Fibroblast of the conjunctiva (primary cell): ENCODE measurements at regions not wholly inside any gene's neighbourhood (a gene's known extent, or its start where the extent isn't known, plus 50 kb on each side); places are given as distances from the start of the nearest gene placed in this dataset.

Experiments
- DNase-seq: peaks from one replicate; pipeline ENCODE4 v3.0.0-alpha.2; 2010; ENCODE audit warnings: low read depth

GRCh38 chr7:41524876-41525275, 178.0 kb downstream of the INHBA start:
- DNase-seq = no peak

- no peak for DNase-seq
These were observed 182.4 kb downstream of the INHBA start for GRCh38 chr7:41520445-41520844.

GRCh38 chr7:41517771-41518170, 185.1 kb downstream of the INHBA start:
- no peak for DNase-seq

GRCh38 chr7:41508755-41509154, 194.1 kb downstream of the INHBA start:
- no peak for DNase-seq

- no peak for DNase-seq
These were observed 195.1 kb downstream of the INHBA start for GRCh38 chr7:41507686-41508268.

DNA sequence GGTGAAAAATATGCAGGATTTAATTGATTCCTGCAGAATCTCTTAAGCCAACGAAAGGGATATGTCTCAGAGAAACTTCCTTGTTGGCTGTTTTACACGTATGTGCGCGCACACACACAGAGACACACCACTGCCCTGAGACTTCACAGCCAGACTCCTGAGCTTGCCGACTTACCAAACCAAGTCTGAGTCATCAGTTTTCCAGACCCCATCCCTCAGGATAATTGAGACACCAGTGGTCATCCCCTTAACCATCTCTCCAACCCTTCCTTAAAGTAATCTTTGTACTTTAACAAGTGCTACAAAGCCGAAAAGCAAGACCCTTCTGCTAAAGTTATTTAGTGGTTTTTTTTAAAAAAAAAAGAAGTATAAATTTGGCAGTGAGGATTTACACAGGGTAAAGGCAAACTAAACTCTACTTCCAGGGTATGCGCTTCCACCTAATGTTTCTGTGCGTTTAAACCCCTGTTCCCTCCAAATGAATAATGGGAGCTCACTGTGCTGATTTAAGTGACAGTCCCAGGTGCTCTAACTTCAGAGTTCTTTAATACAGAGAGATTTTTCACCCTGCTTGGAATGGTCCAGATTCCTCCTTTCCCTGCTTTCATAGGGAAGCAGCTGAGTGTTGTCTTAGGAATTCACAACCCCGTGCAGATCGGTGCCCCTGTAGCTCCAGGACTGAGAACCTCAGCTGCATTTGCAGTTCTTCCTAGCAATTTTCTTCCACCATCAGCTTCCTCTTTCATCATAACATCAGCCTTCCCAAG, 198.5 kb downstream of the INHBA start:
- no peak for DNase-seq

GRCh38 chr7:41503438-41503837, 199.5 kb downstream of the INHBA start:
- no peak for DNase-seq

GRCh38 chr7:41501466-41501865, 201.4 kb downstream of the INHBA start:
- DNase-seq = no peak

- DNase-seq = no peak
These were observed 201.9 kb downstream of the INHBA start for GRCh38 chr7:41501006-41501405.

DNA sequence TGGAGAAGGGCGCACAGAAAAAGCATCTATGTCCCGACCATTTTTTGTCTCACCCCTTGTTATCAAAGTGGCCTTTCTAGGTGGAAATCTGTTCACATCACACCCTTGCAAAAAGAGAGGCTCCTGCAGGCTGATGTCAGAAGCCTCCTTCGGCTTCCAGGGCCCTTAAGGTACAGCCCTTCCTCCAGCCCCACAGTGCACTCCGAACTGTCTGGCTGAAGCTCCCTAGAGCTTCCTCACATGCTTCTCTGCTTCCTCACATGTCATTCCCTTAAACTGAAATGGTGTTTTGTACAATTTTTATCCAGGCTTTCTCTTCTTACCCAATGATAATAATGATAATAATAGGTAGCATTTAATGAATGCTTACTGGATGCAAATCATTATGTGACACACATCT, 210.3 kb downstream of the INHBA start:
- DNase-seq = no peak

DNA sequence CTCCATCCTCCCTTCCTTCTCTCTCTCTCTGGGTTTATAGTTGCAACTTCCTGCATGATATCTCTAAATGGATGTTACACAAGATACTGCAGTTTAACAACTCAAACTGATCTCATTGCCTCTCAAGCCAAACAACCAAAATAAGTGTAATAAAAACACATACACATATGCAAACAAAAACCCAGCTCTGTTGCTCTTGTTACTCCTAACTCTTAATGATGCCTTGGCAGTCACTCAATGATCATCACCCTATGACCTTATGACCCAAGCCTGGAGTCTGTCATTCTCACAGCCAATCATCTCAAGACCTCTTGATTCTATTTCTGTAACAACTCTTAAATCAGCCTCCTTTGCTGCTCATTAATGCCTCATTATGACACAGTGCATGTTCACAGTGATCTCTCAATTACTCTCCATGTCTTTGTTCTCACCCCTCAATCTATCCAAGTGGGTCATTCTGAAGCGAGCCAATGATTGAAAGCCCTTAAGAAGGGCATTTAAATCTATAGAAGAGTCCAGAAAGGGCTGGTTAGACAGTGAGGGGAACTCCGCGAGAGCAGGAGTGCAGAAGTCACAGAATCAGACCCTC, 210.9 kb downstream of the INHBA start:
- no peak for DNase-seq

DNA sequence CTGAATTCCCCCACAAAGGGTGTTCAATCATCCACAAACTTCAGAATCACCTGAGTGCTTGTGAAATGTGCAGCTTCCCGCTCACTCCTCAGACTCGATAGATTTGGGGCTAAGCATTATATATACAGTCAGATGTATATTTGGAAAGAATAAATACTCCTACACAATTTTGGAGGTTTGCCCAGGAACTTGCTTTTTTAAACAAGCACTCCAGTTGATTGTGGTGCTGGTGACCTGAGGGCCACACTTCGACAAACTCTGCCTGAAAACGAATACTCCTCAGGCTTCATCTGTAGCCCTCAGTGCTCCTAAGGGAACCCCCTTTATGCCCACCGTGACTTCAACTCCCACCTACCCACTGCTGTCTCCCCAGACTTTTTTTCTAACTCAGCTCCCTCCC, 211.6 kb downstream of the INHBA start:
- no peak for DNase-seq

- DNase-seq = no peak
These were observed 213.0 kb downstream of the INHBA start for GRCh38 chr7:41489885-41490284.

DNA sequence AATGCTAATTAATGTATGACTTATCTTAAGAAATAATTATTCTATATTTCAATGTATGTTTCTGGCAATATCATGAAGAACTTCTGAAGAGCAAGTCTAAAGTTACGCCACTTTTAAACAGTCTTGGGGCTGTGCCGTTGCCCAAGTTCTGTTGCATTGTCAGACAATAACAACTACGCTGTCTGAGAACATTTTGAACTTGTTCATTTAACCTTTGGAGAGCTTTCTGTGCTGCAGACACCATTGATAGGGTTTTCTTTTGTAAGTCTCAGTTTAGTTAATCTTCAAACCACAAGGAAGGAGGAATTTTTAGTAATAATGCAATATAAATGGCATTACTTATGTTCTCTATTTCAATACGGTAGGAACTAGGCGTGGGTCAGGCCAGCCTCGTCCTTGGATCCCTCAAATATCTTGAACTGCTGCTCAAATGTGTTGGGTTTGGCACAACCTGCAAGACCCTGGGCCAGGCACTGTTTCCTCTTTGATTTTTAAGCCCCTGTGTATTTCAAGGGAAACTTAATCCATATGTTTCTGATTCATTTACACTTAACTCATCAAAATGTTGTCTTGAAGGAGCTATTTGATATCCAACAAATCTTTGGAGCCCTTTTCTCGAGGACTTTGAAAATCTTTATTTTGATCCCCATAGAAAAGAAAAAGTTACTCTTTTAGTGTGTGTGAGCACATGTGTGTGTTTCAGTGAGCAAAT, 215.5 kb downstream of the INHBA start:
- peak; percentile 53 for DNase-seq

- DNase-seq = no peak
These were observed 221.5 kb downstream of the INHBA start for GRCh38 chr7:41481353-41481752.

GRCh38 chr7:41478187-41478586, 224.7 kb downstream of the INHBA start:
- no peak for DNase-seq

GRCh38 chr7:41476460-41476803, 226.5 kb downstream of the INHBA start:
- no peak for DNase-seq

- DNase-seq = no peak
These were observed 227.0 kb downstream of the INHBA start for GRCh38 chr7:41475801-41476459.

DNA sequence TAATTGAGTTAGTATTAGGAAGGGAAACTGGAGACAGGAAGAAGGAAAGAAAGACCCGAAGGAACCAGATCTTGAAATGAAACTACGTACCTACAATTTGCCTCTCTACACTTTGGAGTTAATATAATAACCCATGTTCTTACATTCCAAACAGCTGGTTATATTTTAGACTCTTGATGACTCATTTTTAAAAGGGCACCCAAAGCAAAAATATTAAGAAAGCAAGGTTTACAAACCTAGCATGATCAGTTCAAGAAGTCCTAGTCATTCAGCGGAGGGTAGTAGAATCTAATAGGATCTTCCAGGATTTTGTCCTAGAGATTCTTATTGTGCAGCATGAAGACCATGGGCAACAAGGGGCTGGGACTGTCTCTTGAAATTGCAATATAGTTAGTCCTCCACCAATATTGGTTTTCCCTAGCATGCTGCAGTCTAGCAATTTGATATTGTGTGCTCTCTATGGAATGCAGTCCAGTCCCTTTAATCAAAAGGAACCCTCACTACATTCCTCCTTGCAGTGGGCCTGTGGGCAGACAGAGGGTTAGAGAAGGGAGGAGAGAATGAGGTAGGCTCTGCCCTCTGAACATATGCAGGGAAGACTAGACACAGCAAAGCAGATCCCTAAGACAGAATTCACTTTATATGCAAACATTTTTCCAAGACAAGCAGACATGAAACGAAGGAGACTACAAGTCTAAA, 230.3 kb downstream of the INHBA start:
- no peak for DNase-seq

DNA sequence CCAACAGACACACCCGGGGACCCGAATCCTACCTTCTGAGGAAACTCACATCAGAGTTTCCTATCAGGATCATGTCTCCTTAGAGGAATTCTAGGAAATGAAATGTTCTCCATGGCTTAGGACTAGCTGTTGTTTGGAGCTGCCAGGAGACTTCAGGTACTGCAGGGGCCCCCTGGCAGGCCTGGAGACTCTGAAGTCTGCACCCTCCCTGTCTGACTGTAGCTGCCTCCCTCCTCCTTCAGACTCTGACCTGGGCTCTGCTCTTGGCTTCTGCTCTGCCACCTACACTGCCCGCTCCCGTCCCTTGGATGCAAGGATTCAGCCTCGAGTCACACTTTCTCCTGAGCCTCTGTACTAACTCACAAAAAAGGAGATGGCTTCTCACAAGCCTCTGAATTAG, 232.8 kb downstream of the INHBA start:
- DNase-seq = no peak

GRCh38 chr7:41467596-41467995, 235.3 kb downstream of the INHBA start:
- DNase-seq = no peak
